GM12873 (cell line): ENCODE measurements at regions not wholly inside any gene's neighbourhood (a gene's known extent, or its start where the extent isn't known, plus 50 kb on each side); places are given as distances from the start of the nearest gene placed in this dataset.

Experiments used
- TF ChIP-seq, protein P1 (sequence below): IDR thresholded peaks from 2 replicates; pipeline ENCODE4 v1.5.1; 2012; ENCODE audit warnings: low read depth, mild to moderate bottlenecking, moderate library complexity, low read length, control low read depth; ENCODE audit not compliant: insufficient read depth; ENCODE audit errors: missing control alignments

GRCh38 chr4:106444557-106444956 is 76.0 kb upstream of the GIMD1 start:
- TF ChIP-seq, protein P1, sequence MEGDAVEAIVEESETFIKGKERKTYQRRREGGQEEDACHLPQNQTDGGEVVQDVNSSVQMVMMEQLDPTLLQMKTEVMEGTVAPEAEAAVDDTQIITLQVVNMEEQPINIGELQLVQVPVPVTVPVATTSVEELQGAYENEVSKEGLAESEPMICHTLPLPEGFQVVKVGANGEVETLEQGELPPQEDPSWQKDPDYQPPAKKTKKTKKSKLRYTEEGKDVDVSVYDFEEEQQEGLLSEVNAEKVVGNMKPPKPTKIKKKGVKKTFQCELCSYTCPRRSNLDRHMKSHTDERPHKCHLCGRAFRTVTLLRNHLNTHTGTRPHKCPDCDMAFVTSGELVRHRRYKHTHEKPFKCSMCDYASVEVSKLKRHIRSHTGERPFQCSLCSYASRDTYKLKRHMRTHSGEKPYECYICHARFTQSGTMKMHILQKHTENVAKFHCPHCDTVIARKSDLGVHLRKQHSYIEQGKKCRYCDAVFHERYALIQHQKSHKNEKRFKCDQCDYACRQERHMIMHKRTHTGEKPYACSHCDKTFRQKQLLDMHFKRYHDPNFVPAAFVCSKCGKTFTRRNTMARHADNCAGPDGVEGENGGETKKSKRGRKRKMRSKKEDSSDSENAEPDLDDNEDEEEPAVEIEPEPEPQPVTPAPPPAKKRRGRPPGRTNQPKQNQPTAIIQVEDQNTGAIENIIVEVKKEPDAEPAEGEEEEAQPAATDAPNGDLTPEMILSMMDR: no peak

GRCh38 chr4:106430797-106431196 is 62.2 kb upstream of the GIMD1 start:
- TF ChIP-seq, protein P1: no peak

DNA sequence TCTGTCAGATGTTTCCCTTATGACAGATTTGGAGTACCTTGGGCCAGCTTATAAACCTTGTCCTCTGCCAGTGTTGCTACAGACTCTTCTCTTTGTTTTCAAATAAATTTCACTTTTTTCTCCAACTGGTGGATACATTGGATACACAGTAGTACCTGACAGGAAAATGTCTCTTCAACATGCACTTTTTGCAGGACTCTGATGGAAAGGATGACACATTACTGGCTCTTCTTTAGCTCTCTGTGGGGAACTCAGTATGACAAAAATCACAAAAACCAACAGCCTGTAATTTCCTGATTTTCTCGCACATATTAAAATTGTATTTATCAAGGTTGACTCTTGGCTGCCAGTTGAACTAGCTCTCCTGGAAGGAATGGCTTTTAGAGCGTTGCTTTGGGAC is 61.3 kb upstream of the GIMD1 start:
- TF ChIP-seq, protein P1: no peak

GRCh38 chr4:106426069-106426468 is 57.5 kb upstream of the GIMD1 start:
- TF ChIP-seq, protein P1: no peak

- TF ChIP-seq, protein P1: no peak
Measured at GRCh38 chr4:106425576-106425975, 57.0 kb upstream of the GIMD1 start.

DNA sequence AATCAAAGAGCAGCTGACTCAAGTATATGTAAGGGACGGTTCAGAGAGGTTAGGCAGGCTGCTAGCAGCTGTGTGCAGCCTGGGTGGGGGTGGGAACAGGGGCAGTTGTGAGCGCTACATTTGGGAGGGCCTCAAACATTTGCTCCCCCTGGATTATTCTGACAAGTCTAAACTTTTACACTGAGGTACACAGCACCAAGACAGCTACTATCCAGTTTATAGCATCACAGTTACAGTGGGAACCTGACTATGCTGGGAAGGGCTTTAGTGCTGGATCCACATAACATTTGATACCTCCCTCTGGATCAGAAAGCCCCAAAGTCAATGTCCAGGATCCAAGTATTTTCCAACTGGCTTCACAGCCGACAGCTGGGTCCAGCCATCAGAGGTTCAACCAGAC is 55.8 kb upstream of the GIMD1 start:
- TF ChIP-seq, protein P1: no peak

DNA sequence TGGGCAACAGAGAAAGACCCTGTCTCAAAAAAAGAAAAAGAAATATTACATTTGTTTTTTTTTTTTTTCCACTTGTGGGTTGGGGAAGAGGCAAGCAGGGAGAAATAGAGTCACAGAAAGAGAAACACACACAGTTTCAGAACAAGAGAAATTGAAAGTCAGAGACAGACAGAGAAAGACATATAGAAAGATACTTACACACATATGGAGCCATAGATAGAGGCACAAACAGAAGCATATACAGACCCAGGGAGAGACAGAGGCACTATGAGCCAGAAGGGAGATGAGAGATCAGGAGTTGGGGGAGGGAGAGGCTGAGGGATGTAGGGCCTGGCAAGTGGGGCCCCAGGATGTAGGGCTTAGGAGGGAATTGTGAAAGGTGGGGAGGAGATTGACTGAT is 55.2 kb upstream of the GIMD1 start:
- TF ChIP-seq, protein P1: no peak
